GM12801 (cell line): ENCODE measurements at regions not wholly inside any gene's neighbourhood (a gene's known extent, or its start where the extent isn't known, plus 50 kb on each side); places are given as distances from the start of the nearest gene placed in this dataset.

Experiments
- TF ChIP-seq, protein P1 (sequence below): IDR thresholded peaks from one replicate; pipeline ENCODE4 v1.5.1; 2011; ENCODE audit warnings: control low read depth; ENCODE audit not compliant: insufficient read length; ENCODE audit errors: extremely low read depth

DNA sequence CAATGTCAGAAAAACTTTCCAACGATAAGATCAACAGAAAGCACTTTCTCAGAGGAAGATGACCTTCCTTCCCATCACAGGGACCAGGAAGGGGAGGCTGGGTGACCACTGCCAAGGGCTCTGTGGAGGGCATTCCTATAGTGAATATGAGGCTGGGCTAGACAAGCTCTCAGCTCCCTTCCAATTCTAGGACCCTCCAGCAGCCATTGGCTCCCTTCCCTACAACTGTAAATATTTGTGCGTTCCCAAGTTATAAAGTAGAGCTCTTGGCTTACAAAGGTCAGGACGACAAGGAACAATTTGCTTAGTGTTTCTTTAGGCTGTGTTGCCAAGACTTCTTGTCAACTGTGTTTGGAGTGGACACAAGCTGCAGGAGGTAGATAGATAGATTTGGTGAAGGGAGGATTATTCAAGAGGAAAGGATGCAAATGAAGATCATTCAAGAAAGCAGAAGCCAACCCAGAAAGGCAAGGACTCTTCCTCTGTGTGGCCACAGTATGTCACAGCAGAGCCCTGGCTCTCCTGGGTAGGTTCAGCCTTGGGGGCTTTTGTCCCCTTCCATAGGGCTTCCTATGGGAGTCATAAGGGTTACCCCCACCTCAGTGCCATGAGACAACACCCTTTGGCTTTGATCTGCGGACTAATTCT is 223.6 kb upstream of the TLE3 start:
- TF ChIP-seq, protein P1, sequence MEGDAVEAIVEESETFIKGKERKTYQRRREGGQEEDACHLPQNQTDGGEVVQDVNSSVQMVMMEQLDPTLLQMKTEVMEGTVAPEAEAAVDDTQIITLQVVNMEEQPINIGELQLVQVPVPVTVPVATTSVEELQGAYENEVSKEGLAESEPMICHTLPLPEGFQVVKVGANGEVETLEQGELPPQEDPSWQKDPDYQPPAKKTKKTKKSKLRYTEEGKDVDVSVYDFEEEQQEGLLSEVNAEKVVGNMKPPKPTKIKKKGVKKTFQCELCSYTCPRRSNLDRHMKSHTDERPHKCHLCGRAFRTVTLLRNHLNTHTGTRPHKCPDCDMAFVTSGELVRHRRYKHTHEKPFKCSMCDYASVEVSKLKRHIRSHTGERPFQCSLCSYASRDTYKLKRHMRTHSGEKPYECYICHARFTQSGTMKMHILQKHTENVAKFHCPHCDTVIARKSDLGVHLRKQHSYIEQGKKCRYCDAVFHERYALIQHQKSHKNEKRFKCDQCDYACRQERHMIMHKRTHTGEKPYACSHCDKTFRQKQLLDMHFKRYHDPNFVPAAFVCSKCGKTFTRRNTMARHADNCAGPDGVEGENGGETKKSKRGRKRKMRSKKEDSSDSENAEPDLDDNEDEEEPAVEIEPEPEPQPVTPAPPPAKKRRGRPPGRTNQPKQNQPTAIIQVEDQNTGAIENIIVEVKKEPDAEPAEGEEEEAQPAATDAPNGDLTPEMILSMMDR: no peak

- TF ChIP-seq, protein P1: no peak
Measured at GRCh38 chr15:70320482-70320881, 222.8 kb upstream of the TLE3 start.

- TF ChIP-seq, protein P1: no peak
Measured at GRCh38 chr15:70320077-70320476, 222.4 kb upstream of the TLE3 start.

DNA sequence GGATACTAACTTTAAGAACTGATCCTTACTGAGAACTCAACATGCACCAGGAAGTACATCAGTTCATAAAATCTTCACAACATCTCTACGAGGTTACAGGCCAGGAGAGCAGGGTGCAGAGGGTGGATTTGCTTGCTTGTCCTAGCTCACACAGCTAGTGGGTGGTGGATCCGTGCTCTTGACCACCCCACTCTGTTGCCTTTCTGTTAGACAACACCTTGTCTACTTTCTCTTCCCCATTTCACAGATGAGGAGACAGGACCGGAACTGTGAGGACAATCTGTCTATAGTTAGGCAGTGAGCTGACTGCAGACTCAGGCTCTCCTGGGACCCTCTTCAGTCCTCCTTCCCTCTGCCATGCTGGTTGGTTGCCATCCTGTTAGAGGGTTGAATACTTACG is 221.7 kb upstream of the TLE3 start:
- TF ChIP-seq, protein P1: no peak

DNA sequence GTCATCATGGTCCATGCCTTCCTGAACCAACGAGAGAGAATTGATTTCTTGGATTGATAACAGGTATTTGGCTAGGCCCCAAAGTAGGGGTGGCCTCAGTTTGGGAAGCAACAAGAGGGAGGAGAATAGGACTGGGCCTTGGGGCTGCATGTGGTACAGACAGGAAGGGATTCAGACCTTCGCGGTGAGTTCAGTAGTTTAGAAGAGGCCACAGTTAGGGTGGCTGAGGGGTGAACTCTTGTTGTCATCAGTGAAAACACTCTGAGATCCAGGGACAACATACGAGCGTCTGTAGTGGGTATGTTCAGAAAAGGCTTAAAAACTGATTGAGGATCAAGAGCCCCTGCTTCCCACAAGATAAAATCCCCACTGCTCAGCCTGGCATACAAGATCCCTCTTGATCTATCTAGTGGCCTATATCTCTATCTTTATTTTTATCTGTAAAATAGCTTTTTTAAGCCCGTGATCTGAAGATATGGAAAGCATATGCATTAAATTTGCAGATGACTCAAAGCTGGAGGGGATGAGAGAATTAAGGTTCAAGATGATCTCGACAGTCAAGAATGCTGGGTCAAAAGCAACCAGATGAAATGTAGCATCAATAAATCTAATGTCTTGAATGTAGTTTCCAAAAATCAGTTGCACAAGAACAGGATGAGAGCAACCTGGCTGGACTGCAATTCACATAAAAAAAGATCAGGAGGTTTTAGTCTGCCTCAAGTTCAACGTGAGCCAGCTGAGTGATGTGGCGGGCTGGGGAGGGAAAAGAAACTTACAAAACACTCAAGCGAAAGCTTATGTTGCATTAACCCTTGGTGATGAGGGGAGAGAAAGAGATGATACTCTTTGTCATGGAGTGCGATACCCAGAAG is 221.1 kb upstream of the TLE3 start:
- TF ChIP-seq, protein P1: no peak

GRCh38 chr15:70316059-70316600 is 218.4 kb upstream of the TLE3 start:
- TF ChIP-seq, protein P1: no peak

GRCh38 chr15:70315431-70315830 is 217.7 kb upstream of the TLE3 start:
- TF ChIP-seq, protein P1: no peak
